A549 (cell line): ENCODE measurements at regions not wholly inside any gene's neighbourhood (a gene's known extent, or its start where the extent isn't known, plus 50 kb on each side); places are given as distances from the start of the nearest gene placed in this dataset.

ENCODE experiments used
- ATAC-seq, 2 experiments: fragments of 200-7000 bp in 1 of 2; fragments of >200 bp in 1 of 2; cut with Nextera tagmentation in 1 of 2; cut with Tn5 transposase in 1 of 2; 3 replicates each; pipeline versions ENCODE4 v1.8.0 to v1.9.1; 2018 to 2020; ENCODE audit warnings: mild to moderate bottlenecking in 1 of 2, moderate library complexity in 1 of 2
- CTCF ChIA-PET: fragments of 300-600 bp; sonication (Branson Sonifier 250); formaldehyde crosslinking; extraction: SDS; loops from one replicate; lab custom pipeline; 2021; ENCODE audit warnings: antibody characterized with exemption, inconsistent platforms; lab: Yijun Ruan, JAX
- POLR2A ChIA-PET: fragments of 350-600 bp; formaldehyde crosslinking; extraction: SDS; loops from one replicate; lab custom pipeline; 2021; ENCODE audit warnings: antibody characterized with exemption, inconsistent platforms; lab: Yijun Ruan, JAX
- DNase-seq, 2 experiments: peaks; one replicate each; pipeline versions ENCODE4 v3.0.0 to v3.0.0-alpha.2; 2011 to 2016; ENCODE audit warnings: low read depth in 1 of 2, low spot score in 1 of 2
- FAIRE-seq: peaks from 2 replicates; lab custom pipeline; 2011; peaks lifted over from hg19 to GRCh38; lab: Jason Lieb, UNC
- H3K27ac ChIP-seq, 2 experiments: fragments of >200 bp; sonication (Bioruptor Twin); formaldehyde crosslinking; 3 replicates each; pipeline ENCODE4 v1.5.1; 2016 to 2017
- H3K4me1 ChIP-seq: fragments of >200 bp; sonication (Bioruptor Twin); formaldehyde crosslinking; 3 replicates; pipeline ENCODE4 v1.6.1; 2016
- H3K4me2 ChIP-seq: fragments of >200 bp; sonication (Bioruptor Twin); formaldehyde crosslinking; 3 replicates; pipeline ENCODE4 v1.6.1; 2016
- H3K4me3 ChIP-seq: fragments of >200 bp; sonication (Bioruptor Twin); formaldehyde crosslinking; 3 replicates; pipeline ENCODE4 v1.5.1; 2016
- H3K9me3 ChIP-seq: fragments of >200 bp; sonication (Bioruptor Twin); formaldehyde crosslinking; 3 replicates; pipeline ENCODE4 v1.6.1; 2016
- BHLHE40 ChIP-seq: IDR thresholded peaks from 2 replicates; pipeline ENCODE4 v1.6.1; 2012; ENCODE audit warnings: low read depth, low read length, inconsistent platforms
- CHD2 ChIP-seq: fragments of 150-350 bp; IDR thresholded peaks from 2 replicates; pipeline ENCODE4 v1.6.1; 2014; ENCODE audit warnings: low read length; ENCODE audit not compliant: partially characterized antibody
- EHF ChIP-seq: fragments of 250-450 bp; sonication (Bioruptor Pico); IDR thresholded peaks from 2 replicates; pipeline ENCODE4 v1.5.0; 2020; ENCODE audit warnings: mild to moderate bottlenecking
- EHMT2 ChIP-seq: fragments of 200-600 bp; sonication (generic); IDR thresholded peaks from 2 replicates; pipeline ENCODE4 v1.6.1; 2016; ENCODE audit warnings: antibody characterized with exemption, low read depth, mild to moderate bottlenecking, moderate library complexity
- FOSB ChIP-seq: fragments of 250-450 bp; sonication (Bioruptor Pico); IDR thresholded peaks from 2 replicates; pipeline ENCODE4 v1.5.0; 2020; ENCODE audit warnings: mild to moderate bottlenecking, moderate library complexity
- GATA3 ChIP-seq: IDR thresholded peaks from 2 replicates; pipeline ENCODE4 v1.6.1; 2012; ENCODE audit warnings: borderline replicate concordance
- HOXA7 ChIP-seq: fragments of 250-450 bp; sonication (Bioruptor Pico); IDR thresholded peaks from 2 replicates; pipeline ENCODE4 v1.5.0; 2020; ENCODE audit warnings: mild to moderate bottlenecking, moderate library complexity
- HOXB5 ChIP-seq: fragments of 250-450 bp; sonication (Bioruptor Pico); IDR thresholded peaks from 2 replicates; pipeline ENCODE4 v1.5.0; 2020; ENCODE audit warnings: mild to moderate bottlenecking, moderate library complexity
- KDM5A ChIP-seq: fragments of 200-600 bp; sonication (generic); IDR thresholded peaks from 2 replicates; pipeline ENCODE4 v1.6.1; 2016; ENCODE audit warnings: antibody characterized with exemption, mild to moderate bottlenecking
- MAZ ChIP-seq: fragments of 150-350 bp; IDR thresholded peaks from 2 replicates; pipeline ENCODE4 v1.6.1; 2014; ENCODE audit warnings: antibody characterized with exemption, low read depth, low read length, borderline replicate concordance
- NPAS2 ChIP-seq: fragments of 250-450 bp; sonication (Bioruptor Pico); IDR thresholded peaks from 2 replicates; pipeline ENCODE4 v1.8.0; 2022; ENCODE audit warnings: mild to moderate bottlenecking, moderate library complexity, borderline replicate concordance
- PHF8 ChIP-seq: fragments of 200-600 bp; sonication (generic); IDR thresholded peaks from 2 replicates; pipeline ENCODE4 v1.6.1; 2016; ENCODE audit warnings: low read depth, mild to moderate bottlenecking, antibody characterized with exemption, moderate library complexity, borderline replicate concordance
- RARB ChIP-seq: fragments of 250-450 bp; sonication (Bioruptor Pico); IDR thresholded peaks from 2 replicates; pipeline ENCODE4 v1.8.0; 2021; ENCODE audit warnings: mild to moderate bottlenecking, moderate library complexity
- RCOR1 ChIP-seq: fragments of 150-350 bp; IDR thresholded peaks from 2 replicates; pipeline ENCODE4 v1.6.1; 2014; ENCODE audit warnings: antibody characterized with exemption, low read length, low read depth
- RNF2 ChIP-seq: fragments of 200-600 bp; sonication (generic); IDR thresholded peaks from 2 replicates; pipeline ENCODE4 v1.6.1; 2016; ENCODE audit warnings: low read depth, mild to moderate bottlenecking, antibody characterized with exemption, moderate library complexity, borderline replicate concordance
- SREBF2 ChIP-seq: fragments of 450-650 bp; IDR thresholded peaks from 2 replicates; pipeline ENCODE4 v1.6.1; 2014; ENCODE audit warnings: mild to moderate bottlenecking, moderate library complexity
- TFCP2L1 ChIP-seq: fragments of 250-450 bp; sonication (Bioruptor Pico); IDR thresholded peaks from 2 replicates; pipeline ENCODE4 v1.5.0; 2021; ENCODE audit warnings: mild to moderate bottlenecking
- ZFP36 ChIP-seq: fragments of 450-650 bp; IDR thresholded peaks from 2 replicates; pipeline ENCODE4 v1.6.1; 2014; ENCODE audit warnings: borderline replicate concordance; ENCODE audit not compliant: partially characterized antibody
- ZNF302 ChIP-seq: fragments of 250-450 bp; sonication (Bioruptor Pico); IDR thresholded peaks from 2 replicates; pipeline ENCODE4 v1.9.0; 2021; ENCODE audit warnings: inconsistent platforms, mild to moderate bottlenecking, moderate library complexity
- WGBS: methylation state at CpG from one replicate; pipeline ENCODE4 v1.1.6; 2017; ENCODE audit errors: missing lambda C conversion rate; 5-methylcytosine and 5-hydroxymethylcytosine counted together
- TF ChIP-seq, protein P1 (sequence below): fragments of 450-650 bp; IDR thresholded peaks from 2 replicates; pipeline ENCODE4 v1.6.1; 2014; ENCODE audit warnings: antibody characterized with exemption
- TF ChIP-seq, protein P2 (sequence below): fragments of 200-600 bp; sonication (generic); IDR thresholded peaks from 2 replicates; pipeline ENCODE4 v1.6.1; 2016; ENCODE audit warnings: antibody characterized with exemption, mild to moderate bottlenecking, moderate library complexity
- TF ChIP-seq, protein P3 (sequence below): fragments of >200 bp; sonication (Bioruptor Twin); formaldehyde crosslinking; IDR thresholded peaks from 3 replicates; pipeline ENCODE4 v1.6.1; 2016
- TF ChIP-seq, protein P4 (sequence below): fragments of >200 bp; sonication (Bioruptor Twin); formaldehyde crosslinking; IDR thresholded peaks from 2 replicates; pipeline ENCODE4 v1.6.1; 2016
- TF ChIP-seq, protein P5 (sequence below): IDR thresholded peaks from 2 replicates; pipeline ENCODE4 v1.6.1; 2012
- TF ChIP-seq, protein P6 (sequence below): fragments of >200 bp; sonication (Bioruptor Twin); formaldehyde crosslinking; IDR thresholded peaks from 3 replicates; pipeline ENCODE4 v1.5.1; 2016
- TF ChIP-seq, protein P7 (sequence below): IDR thresholded peaks from 2 replicates; pipeline ENCODE4 v1.6.1; 2012; ENCODE audit warnings: low read depth, borderline replicate concordance

- TF ChIP-seq, protein P1, sequence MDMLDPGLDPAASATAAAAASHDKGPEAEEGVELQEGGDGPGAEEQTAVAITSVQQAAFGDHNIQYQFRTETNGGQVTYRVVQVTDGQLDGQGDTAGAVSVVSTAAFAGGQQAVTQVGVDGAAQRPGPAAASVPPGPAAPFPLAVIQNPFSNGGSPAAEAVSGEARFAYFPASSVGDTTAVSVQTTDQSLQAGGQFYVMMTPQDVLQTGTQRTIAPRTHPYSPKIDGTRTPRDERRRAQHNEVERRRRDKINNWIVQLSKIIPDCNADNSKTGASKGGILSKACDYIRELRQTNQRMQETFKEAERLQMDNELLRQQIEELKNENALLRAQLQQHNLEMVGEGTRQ = no peak
- TF ChIP-seq MAZ (no peak), EHF (CRISPR knock-in tag) (no peak)
Observed at GRCh38 chr13:111443981-111444380, 123.5 kb downstream of the TEX29 start (continued).

DNA sequence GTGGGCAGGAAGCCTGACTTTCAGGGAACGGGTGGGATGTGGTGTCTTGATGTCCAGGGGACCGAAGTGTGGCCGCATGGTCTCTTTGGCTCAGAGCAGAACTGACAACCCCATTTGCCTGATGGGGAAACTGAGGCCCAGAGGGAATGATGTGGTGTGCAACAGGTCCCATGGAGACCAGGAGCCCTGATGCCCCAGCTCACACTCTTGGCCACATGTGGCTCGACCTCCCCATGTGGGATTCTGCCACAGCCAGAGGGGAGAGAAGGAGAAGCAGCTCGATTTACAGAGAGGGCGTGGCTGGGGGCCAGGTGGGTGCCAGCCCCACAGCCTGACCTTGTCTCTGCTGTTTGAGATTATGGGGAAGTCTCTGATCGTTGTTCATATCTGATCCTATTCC lies 128.1 kb downstream of the TEX29 start:
- no peaks in the 10 kb centered on the region for H3K4me1 ChIP-seq
- no peak for DNase-seq
- H3K9me3 ChIP-seq = no peaks in the 10 kb centered on the region
- FAIRE-seq = no peak
- 17% methylated on average over 6 of the region's 7 CpGs for WGBS
- CTCF ChIA-PET = no interaction called here
- no peak for ATAC-seq
- no peak overlapping the region for H3K4me3 ChIP-seq
- POLR2A ChIA-PET = no interaction called here
- no peak overlapping the region for H3K27ac ChIP-seq
- no peak overlapping the region for H3K4me2 ChIP-seq
- no peak for TF ChIP-seq CHD2
- TF ChIP-seq GATA3 = no peak
- no peak for TF ChIP-seq EHF (CRISPR knock-in tag)
- no peak for TF ChIP-seq SREBF2
- no peak for TF ChIP-seq RNF2
- TF ChIP-seq, protein P2, sequence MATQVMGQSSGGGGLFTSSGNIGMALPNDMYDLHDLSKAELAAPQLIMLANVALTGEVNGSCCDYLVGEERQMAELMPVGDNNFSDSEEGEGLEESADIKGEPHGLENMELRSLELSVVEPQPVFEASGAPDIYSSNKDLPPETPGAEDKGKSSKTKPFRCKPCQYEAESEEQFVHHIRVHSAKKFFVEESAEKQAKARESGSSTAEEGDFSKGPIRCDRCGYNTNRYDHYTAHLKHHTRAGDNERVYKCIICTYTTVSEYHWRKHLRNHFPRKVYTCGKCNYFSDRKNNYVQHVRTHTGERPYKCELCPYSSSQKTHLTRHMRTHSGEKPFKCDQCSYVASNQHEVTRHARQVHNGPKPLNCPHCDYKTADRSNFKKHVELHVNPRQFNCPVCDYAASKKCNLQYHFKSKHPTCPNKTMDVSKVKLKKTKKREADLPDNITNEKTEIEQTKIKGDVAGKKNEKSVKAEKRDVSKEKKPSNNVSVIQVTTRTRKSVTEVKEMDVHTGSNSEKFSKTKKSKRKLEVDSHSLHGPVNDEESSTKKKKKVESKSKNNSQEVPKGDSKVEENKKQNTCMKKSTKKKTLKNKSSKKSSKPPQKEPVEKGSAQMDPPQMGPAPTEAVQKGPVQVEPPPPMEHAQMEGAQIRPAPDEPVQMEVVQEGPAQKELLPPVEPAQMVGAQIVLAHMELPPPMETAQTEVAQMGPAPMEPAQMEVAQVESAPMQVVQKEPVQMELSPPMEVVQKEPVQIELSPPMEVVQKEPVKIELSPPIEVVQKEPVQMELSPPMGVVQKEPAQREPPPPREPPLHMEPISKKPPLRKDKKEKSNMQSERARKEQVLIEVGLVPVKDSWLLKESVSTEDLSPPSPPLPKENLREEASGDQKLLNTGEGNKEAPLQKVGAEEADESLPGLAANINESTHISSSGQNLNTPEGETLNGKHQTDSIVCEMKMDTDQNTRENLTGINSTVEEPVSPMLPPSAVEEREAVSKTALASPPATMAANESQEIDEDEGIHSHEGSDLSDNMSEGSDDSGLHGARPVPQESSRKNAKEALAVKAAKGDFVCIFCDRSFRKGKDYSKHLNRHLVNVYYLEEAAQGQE = no peak
- no peak for TF ChIP-seq FOSB (CRISPR knock-in tag)
- no peak for TF ChIP-seq HOXB5 (CRISPR knock-in tag)
- TF ChIP-seq TFCP2L1 = no peak
- TF ChIP-seq HOXA7 (CRISPR knock-in tag) = no peak
- TF ChIP-seq ZNF302 (CRISPR knock-in tag) = no peak
- TF ChIP-seq, protein P3, sequence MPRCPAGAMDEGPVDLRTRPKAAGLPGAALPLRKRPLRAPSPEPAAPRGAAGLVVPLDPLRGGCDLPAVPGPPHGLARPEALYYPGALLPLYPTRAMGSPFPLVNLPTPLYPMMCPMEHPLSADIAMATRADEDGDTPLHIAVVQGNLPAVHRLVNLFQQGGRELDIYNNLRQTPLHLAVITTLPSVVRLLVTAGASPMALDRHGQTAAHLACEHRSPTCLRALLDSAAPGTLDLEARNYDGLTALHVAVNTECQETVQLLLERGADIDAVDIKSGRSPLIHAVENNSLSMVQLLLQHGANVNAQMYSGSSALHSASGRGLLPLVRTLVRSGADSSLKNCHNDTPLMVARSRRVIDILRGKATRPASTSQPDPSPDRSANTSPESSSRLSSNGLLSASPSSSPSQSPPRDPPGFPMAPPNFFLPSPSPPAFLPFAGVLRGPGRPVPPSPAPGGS = no peak
- no peak for TF ChIP-seq BHLHE40
- TF ChIP-seq, protein P1 = no peak
- TF ChIP-seq PHF8 = no peak
- TF ChIP-seq ZFP36 = no peak
- TF ChIP-seq NPAS2 (CRISPR knock-in tag) = no peak
- TF ChIP-seq KDM5A = no peak

DNA sequence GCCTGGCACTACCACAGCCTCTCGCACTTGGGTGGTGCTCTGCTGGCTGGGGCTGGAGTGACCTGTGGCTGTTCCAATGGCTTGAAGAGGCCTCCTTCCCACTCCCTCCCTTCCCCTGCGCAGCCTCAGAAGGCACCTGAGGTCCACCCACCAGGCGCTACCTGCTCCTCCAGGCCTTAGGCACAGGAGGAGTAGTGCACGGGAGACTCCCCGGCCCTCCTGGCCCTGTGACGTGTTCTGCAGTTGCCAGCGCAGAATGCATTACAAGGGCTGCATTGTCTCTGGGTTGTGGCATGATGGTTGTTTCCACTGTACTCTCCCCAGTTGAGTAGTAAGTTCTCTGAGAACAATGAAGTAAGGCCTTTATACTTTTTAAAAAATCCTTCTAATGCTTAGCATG lies 128.6 kb downstream of the TEX29 start:
- WGBS = 100% methylated on average over 1 of the region's 7 CpGs
- ATAC-seq = no peak
- CTCF ChIA-PET = no interaction called here
- DNase-seq = no peak
- no peak overlapping the region for H3K4me2 ChIP-seq
- no peak overlapping the region for H3K27ac ChIP-seq
- no peak for FAIRE-seq
- no peaks in the 10 kb centered on the region for H3K9me3 ChIP-seq
- POLR2A ChIA-PET = no interaction called here
- no peak overlapping the region for H3K4me3 ChIP-seq
- no peaks in the 10 kb centered on the region for H3K4me1 ChIP-seq
- TF ChIP-seq, protein P4, sequence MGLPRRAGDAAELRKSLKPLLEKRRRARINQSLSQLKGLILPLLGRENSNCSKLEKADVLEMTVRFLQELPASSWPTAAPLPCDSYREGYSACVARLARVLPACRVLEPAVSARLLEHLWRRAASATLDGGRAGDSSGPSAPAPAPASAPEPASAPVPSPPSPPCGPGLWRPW = no peak
- TF ChIP-seq EHMT2 = no peak
- TF ChIP-seq, protein P1 = no peak
- TF ChIP-seq RCOR1 = no peak
- TF ChIP-seq, protein P5, sequence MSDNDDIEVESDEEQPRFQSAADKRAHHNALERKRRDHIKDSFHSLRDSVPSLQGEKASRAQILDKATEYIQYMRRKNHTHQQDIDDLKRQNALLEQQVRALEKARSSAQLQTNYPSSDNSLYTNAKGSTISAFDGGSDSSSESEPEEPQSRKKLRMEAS = no peak
- TF ChIP-seq, protein P6, sequence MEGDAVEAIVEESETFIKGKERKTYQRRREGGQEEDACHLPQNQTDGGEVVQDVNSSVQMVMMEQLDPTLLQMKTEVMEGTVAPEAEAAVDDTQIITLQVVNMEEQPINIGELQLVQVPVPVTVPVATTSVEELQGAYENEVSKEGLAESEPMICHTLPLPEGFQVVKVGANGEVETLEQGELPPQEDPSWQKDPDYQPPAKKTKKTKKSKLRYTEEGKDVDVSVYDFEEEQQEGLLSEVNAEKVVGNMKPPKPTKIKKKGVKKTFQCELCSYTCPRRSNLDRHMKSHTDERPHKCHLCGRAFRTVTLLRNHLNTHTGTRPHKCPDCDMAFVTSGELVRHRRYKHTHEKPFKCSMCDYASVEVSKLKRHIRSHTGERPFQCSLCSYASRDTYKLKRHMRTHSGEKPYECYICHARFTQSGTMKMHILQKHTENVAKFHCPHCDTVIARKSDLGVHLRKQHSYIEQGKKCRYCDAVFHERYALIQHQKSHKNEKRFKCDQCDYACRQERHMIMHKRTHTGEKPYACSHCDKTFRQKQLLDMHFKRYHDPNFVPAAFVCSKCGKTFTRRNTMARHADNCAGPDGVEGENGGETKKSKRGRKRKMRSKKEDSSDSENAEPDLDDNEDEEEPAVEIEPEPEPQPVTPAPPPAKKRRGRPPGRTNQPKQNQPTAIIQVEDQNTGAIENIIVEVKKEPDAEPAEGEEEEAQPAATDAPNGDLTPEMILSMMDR = no peak
- no peak for TF ChIP-seq RARB (CRISPR knock-in tag)
- TF ChIP-seq, protein P7, sequence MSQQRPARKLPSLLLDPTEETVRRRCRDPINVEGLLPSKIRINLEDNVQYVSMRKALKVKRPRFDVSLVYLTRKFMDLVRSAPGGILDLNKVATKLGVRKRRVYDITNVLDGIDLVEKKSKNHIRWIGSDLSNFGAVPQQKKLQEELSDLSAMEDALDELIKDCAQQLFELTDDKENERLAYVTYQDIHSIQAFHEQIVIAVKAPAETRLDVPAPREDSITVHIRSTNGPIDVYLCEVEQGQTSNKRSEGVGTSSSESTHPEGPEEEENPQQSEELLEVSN = no peak
